ENCODE measurements at regions not wholly inside any gene's neighbourhood (a gene's known extent, or its start where the extent isn't known, plus 50 kb on each side); places are given as distances from the start of the nearest gene placed in this dataset.
"Not testable (repeated sequence)": the region's sequence is repeated elsewhere in the genome, so short reads cannot be mapped to it uniquely, and the experiment has no call there.

- no peak for DNase-seq (ENCODE audit: extremely low read depth in 1 of 11, low read depth in 9 of 11, low spot score in 4 of 11)
Measured at GRCh38 chr10:33704214-33704830, 369.9 kb upstream of the NRP1 start.

- DNase-seq (ENCODE audit: extremely low read depth in 1 of 11, low read depth in 9 of 11, low spot score in 4 of 11) = no peak
Measured at GRCh38 chr10:33703501-33704213, 369.2 kb upstream of the NRP1 start.

GRCh38 chr10:33698033-33698432 lies 363.6 kb upstream of the NRP1 start:
- DNase-seq (ENCODE audit: extremely low read depth in 1 of 11, low read depth in 9 of 11, low spot score in 4 of 11) = no peak

GRCh38 chr10:33697016-33697415 lies 362.5 kb upstream of the NRP1 start:
- no peak for DNase-seq (ENCODE audit: extremely low read depth in 1 of 11, low read depth in 9 of 11, low spot score in 4 of 11)

- no peak for DNase-seq (ENCODE audit: extremely low read depth in 1 of 11, low read depth in 9 of 11, low spot score in 4 of 11)
Measured at GRCh38 chr10:33695536-33695935, 361.1 kb upstream of the NRP1 start.

- not testable (repeated sequence) for DNase-seq (ENCODE audit: extremely low read depth in 1 of 11, low read depth in 9 of 11, low spot score in 4 of 11)
Measured at GRCh38 chr10:33690536-33690935, 356.1 kb upstream of the NRP1 start.

GRCh38 chr10:33688506-33688905 lies 354.0 kb upstream of the NRP1 start:
- DNase-seq (ENCODE audit: extremely low read depth in 1 of 11, low read depth in 9 of 11, low spot score in 4 of 11) = no peak

- DNase-seq (ENCODE audit: extremely low read depth in 1 of 11, low read depth in 9 of 11, low spot score in 4 of 11) = no peak
Measured at GRCh38 chr10:33684211-33684611, 349.7 kb upstream of the NRP1 start.

- no peak for DNase-seq (ENCODE audit: extremely low read depth in 1 of 11, low read depth in 9 of 11, low spot score in 4 of 11)
Measured at GRCh38 chr10:33681595-33681994, 347.1 kb upstream of the NRP1 start.

GRCh38 chr10:33680036-33680435 lies 345.6 kb upstream of the NRP1 start:
- DNase-seq (ENCODE audit: extremely low read depth in 1 of 11, low read depth in 9 of 11, low spot score in 4 of 11) = no peak

GRCh38 chr10:33676606-33677339 lies 342.3 kb upstream of the NRP1 start:
- DNase-seq (ENCODE audit: extremely low read depth in 1 of 11, low read depth in 9 of 11, low spot score in 4 of 11) = no peak

- DNase-seq (ENCODE audit: extremely low read depth in 1 of 11, low read depth in 9 of 11, low spot score in 4 of 11) = no peak
Measured at GRCh38 chr10:33674986-33675599, 340.6 kb upstream of the NRP1 start.

- DNase-seq (ENCODE audit: extremely low read depth in 1 of 11, low read depth in 9 of 11, low spot score in 4 of 11) = no peak
Measured at GRCh38 chr10:33674491-33674890, 340.0 kb upstream of the NRP1 start.

GRCh38 chr10:33673839-33674415 lies 339.5 kb upstream of the NRP1 start:
- no peak for DNase-seq (ENCODE audit: extremely low read depth in 1 of 11, low read depth in 9 of 11, low spot score in 4 of 11)

GRCh38 chr10:33669904-33670303 lies 335.4 kb upstream of the NRP1 start:
- no peak for DNase-seq (ENCODE audit: extremely low read depth in 1 of 11, low read depth in 9 of 11, low spot score in 4 of 11)

- no peak for DNase-seq (ENCODE audit: extremely low read depth in 1 of 11, low read depth in 9 of 11, low spot score in 4 of 11)
Measured at GRCh38 chr10:33666686-33667480, 332.4 kb upstream of the NRP1 start.

GRCh38 chr10:33665501-33665900 lies 331.0 kb upstream of the NRP1 start:
- no peak for DNase-seq (ENCODE audit: extremely low read depth in 1 of 11, low read depth in 9 of 11, low spot score in 4 of 11)

- no peak for DNase-seq (ENCODE audit: extremely low read depth in 1 of 11, low read depth in 9 of 11, low spot score in 4 of 11)
Measured at GRCh38 chr10:33664070-33664469, 329.6 kb upstream of the NRP1 start.

All from renal cortex interstitium (tissue), 11 donors.